Smooth muscle cell (in vitro differentiated cells): ENCODE measurements at regions not wholly inside any gene's neighbourhood (a gene's known extent, or its start where the extent isn't known, plus 50 kb on each side); places are given as distances from the start of the nearest gene placed in this dataset.

Experiments
- DNase-seq: peaks from one replicate; lab custom pipeline; 2025; ENCODE audit not compliant: unreplicated experiment; lab: John Stamatoyannopoulos, UW
- H2AFZ ChIP-seq: fragments of 200-600 bp; sonication (generic); 2 replicates; pipeline ENCODE4 v1.6.0; 2016; ENCODE audit warnings: antibody characterized with exemption, low read depth, mild to moderate bottlenecking
- H3F3A ChIP-seq: fragments of 200-600 bp; sonication (generic); 2 replicates; pipeline ENCODE4 v1.6.0; 2017; ENCODE audit warnings: antibody characterized with exemption, low read depth
- H3K27ac ChIP-seq: fragments of 200-600 bp; sonication (generic); 2 replicates; pipeline ENCODE4 v1.5.1; 2016; ENCODE audit warnings: low read depth, mild to moderate bottlenecking
- H3K27me3 ChIP-seq: fragments of 200-600 bp; sonication (generic); 2 replicates; pipeline ENCODE4 v1.6.1; 2016; ENCODE audit warnings: low read depth, mild to moderate bottlenecking
- H3K36me3 ChIP-seq: fragments of 200-600 bp; sonication (generic); 2 replicates; pipeline ENCODE4 v1.5.1; 2016; ENCODE audit warnings: low read depth
- H3K4me1 ChIP-seq: fragments of 200-600 bp; sonication (generic); 2 replicates; pipeline ENCODE4 v1.5.1; 2016; ENCODE audit warnings: low read depth
- H3K4me2 ChIP-seq: fragments of 200-600 bp; sonication (generic); 2 replicates; pipeline ENCODE4 v1.6.0; 2016; ENCODE audit warnings: mild to moderate bottlenecking
- H3K4me3 ChIP-seq: fragments of 200-600 bp; sonication (generic); 2 replicates; pipeline ENCODE4 v1.5.1; 2016; ENCODE audit warnings: mild to moderate bottlenecking
- H3K79me2 ChIP-seq: fragments of 200-600 bp; sonication (generic); 2 replicates; pipeline ENCODE4 v1.6.0; 2016; ENCODE audit warnings: low read depth, mild to moderate bottlenecking
- H3K9ac ChIP-seq: fragments of 200-600 bp; sonication (generic); 2 replicates; pipeline ENCODE4 v1.6.0; 2016; ENCODE audit warnings: low read depth
- H3K9me3 ChIP-seq: fragments of 200-600 bp; sonication (generic); replicated peaks from 2 replicates; pipeline ENCODE4 v1.5.1; 2016; ENCODE audit warnings: low read depth
- H4K20me1 ChIP-seq: fragments of 200-600 bp; sonication (generic); 2 replicates; pipeline ENCODE4 v1.6.0; 2016; ENCODE audit warnings: low read depth
- CTCF ChIP-seq: fragments of 200-600 bp; sonication (generic); IDR thresholded peaks from 2 replicates; pipeline ENCODE4 v1.5.1; 2017; ENCODE audit warnings: borderline replicate concordance, mild to moderate bottlenecking, antibody characterized with exemption; ENCODE audit not compliant: insufficient read depth, poor library complexity, severe bottlenecking
- whole genome bisulfite sequencing: methylation state at CpG from one replicate; pipeline ENCODE4 v1.1.7; 2016; ENCODE audit warnings: low lambda C conversion rate; 5-methylcytosine and 5-hydroxymethylcytosine counted together

DNA sequence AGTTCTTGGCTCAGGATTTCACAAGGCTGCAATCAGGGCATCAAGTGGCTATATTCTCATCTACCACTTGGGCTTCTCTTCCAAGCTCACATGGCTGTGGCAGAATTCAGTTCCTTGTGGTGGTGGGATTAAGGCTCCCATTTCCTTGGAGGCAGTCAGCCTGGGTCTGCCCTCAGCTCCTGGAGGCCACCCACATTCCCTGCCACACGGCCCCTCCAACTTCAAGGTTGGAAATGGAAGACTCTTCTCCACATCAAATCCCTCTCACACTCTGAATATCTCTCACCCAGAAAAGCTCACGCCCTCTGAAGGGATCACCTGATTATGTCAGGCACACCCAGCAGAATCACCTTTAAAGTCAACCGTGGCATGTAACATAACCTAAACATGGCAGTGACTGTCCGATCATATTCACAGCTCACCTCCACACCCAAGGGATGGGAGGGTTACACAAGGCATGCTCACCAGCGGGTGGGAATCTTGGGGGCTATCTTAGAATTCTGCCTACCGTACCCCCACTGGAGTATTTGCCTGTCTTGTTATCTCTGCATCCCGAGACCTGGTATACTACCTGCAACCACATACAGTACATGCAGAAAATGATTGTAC, 256.2 kb upstream of the KLHL29 start:
- no peak overlapping the region for H3K4me2 ChIP-seq
- H3K27ac ChIP-seq = no peak overlapping the region
- H3F3A ChIP-seq = no peaks in the 10 kb centered on the region
- H3K4me3 ChIP-seq = no peak overlapping the region
- no peak overlapping the region for H3K9ac ChIP-seq
- no peaks in the 10 kb centered on the region for H4K20me1 ChIP-seq
- WGBS = 94% methylated on average over 7 of the region's 7 CpGs
- H3K27me3 ChIP-seq = no peaks in the 10 kb centered on the region
- no peaks in the 10 kb centered on the region for H3K79me2 ChIP-seq
- no peak overlapping the region for H2AFZ ChIP-seq
- H3K36me3 ChIP-seq = no peaks in the 10 kb centered on the region
- no peak for DNase-seq
- no peaks in the 10 kb centered on the region for H3K4me1 ChIP-seq
- no peaks in the 10 kb centered on the region for H3K9me3 ChIP-seq
- no peak for TF ChIP-seq CTCF

- 35% methylated on average over 4 of the region's 4 CpGs for WGBS
- Histone ChIP-seq H3K4me2 (no peak overlapping the region), H3K9ac (no peak overlapping the region), H3K79me2 (no peaks in the 10 kb centered on the region), H3K27me3 (no peaks in the 10 kb centered on the region), H3K27ac (no peak overlapping the region), H3K4me3 (no peak overlapping the region), H3F3A (no peaks in the 10 kb centered on the region), H3K36me3 (no peaks in the 10 kb centered on the region), H4K20me1 (no peaks in the 10 kb centered on the region), H3K4me1 (no peaks in the 10 kb centered on the region), H2AFZ (no peak overlapping the region), H3K9me3 (no peaks in the 10 kb centered on the region)
- TF ChIP-seq CTCF = no peak
- no peak for DNase-seq
Measured at GRCh38 chr2:23131066-23131575, 253.9 kb upstream of the KLHL29 start.

GRCh38 chr2:23132000-23132399, 253.0 kb upstream of the KLHL29 start:
- H3K36me3 ChIP-seq = no peaks in the 10 kb centered on the region
- no peak overlapping the region for H3K27ac ChIP-seq
- no peaks in the 10 kb centered on the region for H4K20me1 ChIP-seq
- H3K9me3 ChIP-seq = no peaks in the 10 kb centered on the region
- no peak overlapping the region for H3K4me2 ChIP-seq
- no peaks in the 10 kb centered on the region for H3K27me3 ChIP-seq
- no peaks in the 10 kb centered on the region for H3F3A ChIP-seq
- 76% methylated on average over 2 of the region's 2 CpGs for WGBS
- no peak overlapping the region for H3K9ac ChIP-seq
- no peaks in the 10 kb centered on the region for H3K79me2 ChIP-seq
- no peak overlapping the region for H3K4me3 ChIP-seq
- H2AFZ ChIP-seq = no peak overlapping the region
- no peaks in the 10 kb centered on the region for H3K4me1 ChIP-seq
- no peak for DNase-seq
- TF ChIP-seq CTCF = no peak
